Amygdala (tissue), 56 donors: ENCODE measurements at regions not wholly inside any gene's neighbourhood (a gene's known extent, or its start where the extent isn't known, plus 50 kb on each side); places are given as distances from the start of the nearest gene placed in this dataset.
"Not testable (repeated sequence)": the region's sequence is repeated elsewhere in the genome, so short reads cannot be mapped to it uniquely, and the experiment has no call there.

Source experiments
- DNase-seq, 56 donors: peaks; one replicate each; lab custom pipeline; 2025; lab: John Stamatoyannopoulos, UW

DNA sequence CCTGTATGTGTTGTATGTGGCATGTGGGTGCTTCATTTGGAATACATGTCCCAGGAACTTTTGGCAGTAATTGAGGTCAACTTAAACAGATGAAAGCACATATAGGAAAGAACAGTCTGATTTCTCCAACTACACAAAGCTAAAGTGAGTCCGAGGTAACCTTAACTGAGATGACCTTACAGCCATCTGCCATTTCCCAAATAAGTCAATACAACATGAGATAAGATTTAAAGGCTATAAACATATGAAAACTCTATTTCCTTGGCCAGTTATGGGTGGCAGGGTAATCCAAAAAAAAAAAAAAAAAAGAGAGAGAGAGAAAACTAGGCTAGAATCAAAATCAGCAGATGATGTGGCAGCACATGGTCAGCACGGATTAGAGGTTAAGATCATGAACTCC is 1068.3 kb downstream of the KHDRBS2 start:
- no peak for DNase-seq

GRCh38 chr6:61210549-61210948 is 1075.5 kb downstream of the KHDRBS2 start:
- no peak for DNase-seq

GRCh38 chr6:61203966-61204496 is 1082.0 kb downstream of the KHDRBS2 start:
- DNase-seq, result no peak

- DNase-seq, result no peak
These were observed 1085.6 kb downstream of the KHDRBS2 start for GRCh38 chr6:61200444-61200843.

GRCh38 chr6:61193771-61194170 is 1092.3 kb downstream of the KHDRBS2 start:
- DNase-seq, result no peak

DNA sequence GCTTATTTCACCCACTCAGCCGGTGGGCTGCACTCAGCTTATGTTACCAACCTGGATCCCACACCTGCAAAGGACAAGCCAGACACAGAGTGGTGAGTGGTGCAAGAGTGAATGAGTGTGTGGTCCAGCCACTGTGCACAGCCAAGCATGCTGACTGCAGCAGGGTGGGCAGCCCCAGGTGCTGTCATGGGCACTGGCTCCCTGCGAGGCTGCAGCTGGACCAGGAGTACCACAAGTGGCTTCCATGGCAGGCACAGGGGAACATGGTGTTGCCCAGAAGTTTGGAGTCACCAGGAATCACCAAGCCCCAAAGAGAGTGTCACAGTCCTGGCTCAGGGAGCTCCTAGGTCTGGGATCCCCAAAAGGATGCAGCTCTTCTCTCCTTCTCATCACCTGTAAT is 1093.4 kb downstream of the KHDRBS2 start:
- no peak for DNase-seq

DNA sequence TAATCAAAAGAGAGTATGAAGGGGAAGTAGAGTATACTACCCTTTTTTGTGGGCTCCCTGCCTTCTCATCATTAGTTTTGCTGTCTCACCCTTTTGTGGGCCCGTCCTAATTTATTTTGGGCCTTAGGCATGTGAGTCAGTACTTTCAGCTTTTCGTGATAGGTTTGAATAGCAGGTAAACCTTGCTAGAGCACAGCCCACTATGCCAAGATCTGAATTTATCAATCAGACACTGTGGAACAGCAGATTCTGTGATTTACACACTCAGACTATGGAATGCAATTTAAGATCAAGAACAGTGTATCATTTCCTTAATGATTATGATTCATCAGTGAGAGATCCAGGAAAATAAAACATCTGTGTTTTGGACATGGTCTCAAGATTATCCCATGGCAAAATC is 1117.1 kb downstream of the KHDRBS2 start:
- no peak for DNase-seq

DNA sequence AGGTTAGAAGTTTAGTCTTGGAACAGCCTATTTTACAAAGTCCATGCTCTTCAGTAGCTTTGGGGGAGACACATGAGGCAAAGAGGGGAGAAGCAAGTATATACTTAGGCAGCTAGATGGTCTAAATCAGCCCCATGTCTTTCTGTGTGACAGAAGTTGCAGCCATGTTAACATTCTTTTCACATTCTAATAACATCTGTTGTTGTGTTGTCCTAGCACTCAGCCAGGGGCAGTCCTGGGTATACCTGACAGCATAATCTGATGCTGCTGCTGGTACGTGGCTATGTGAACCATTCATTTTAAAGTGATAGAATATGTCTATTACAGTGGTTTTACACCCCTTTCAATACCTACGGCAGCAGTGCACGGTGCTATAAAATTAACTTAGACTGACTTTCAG is 1137.0 kb downstream of the KHDRBS2 start:
- not testable (repeated sequence) for DNase-seq

GRCh38 chr6:61142261-61142660 is 1143.8 kb downstream of the KHDRBS2 start:
- not testable (repeated sequence) for DNase-seq

DNA sequence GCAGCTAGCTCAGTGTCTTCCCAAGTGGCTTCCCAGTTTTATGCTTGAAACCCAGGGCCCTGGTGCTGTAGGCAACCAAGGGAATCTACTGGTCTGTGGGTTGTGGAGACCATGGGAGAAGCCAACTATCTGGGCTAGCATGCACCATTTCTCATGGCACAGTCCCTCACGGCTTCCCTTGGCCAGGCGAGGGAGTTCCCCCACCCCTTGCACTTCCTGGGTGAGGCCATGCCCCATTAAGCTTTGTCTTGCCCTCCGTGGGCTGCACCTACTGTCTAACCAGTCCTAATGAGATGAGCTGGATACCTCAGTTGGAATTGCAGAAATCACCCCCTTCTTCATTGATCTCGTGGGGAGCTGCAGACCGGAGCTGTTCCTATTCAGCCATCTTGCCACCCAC is 1152.0 kb downstream of the KHDRBS2 start:
- DNase-seq, result no peak

DNA sequence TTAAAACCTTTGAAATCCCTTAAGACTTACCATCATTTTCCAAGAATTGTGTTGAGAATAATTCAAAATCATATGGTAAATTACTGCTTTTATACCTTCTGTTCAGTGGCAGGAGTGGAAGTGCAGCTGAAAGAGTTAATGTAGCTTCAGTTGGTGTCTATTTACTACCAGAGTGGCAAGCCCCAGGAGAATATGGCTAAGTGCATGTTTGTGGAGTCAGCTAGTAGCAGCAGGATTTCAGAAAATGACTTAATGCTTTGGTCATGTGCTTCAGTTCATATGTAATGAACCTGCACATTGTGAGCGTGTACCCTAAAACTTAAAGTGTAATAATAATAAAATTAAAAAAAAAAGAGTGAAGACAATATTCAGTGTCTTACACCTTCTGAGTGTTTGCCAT is 1171.8 kb downstream of the KHDRBS2 start:
- DNase-seq, result not testable (repeated sequence)

DNA sequence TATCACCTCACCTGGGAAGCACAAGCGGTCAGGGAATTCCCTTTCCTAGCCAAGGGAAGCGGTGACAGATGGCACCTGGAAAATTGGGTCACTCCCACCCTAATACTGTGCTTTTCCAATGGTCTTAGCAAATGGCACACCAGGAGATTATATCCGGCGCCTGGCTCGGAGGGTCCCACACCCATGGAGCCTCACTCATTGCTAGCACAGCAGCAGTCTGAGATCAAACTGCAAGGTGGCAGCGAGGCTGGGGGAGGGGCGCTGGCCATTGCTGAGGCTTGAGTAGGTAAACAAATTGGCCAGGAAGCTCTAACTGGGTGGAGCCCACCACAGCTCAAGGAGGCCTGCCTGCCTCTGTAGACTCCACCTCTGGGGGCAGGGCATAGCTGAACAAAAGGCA is 1178.1 kb downstream of the KHDRBS2 start:
- DNase-seq, result not testable (repeated sequence)

GRCh38 chr6:61103660-61104059 is 1182.4 kb downstream of the KHDRBS2 start:
- peak in 6 of 56 donors; percentile 0 to 24 (median 8) for DNase-seq

DNA sequence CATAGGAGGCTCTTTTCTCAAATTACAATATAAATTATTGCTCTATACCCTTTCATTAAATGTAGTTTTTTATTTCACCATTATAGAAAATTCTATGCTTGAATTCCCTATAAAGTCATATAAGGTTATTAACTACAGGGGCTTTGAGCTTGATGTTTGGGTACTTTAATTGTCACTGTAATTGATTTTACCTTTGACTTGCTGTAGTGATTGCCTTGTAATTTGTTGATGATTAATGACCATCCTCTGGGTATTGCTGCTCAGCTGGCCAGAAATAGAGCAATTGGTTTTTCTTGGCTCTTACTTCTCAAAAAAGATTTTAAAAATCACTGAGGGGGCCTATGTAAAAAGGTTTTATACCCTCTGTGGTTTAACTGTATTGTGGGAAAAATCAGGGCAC is 1186.0 kb downstream of the KHDRBS2 start:
- DNase-seq, result no peak

DNA sequence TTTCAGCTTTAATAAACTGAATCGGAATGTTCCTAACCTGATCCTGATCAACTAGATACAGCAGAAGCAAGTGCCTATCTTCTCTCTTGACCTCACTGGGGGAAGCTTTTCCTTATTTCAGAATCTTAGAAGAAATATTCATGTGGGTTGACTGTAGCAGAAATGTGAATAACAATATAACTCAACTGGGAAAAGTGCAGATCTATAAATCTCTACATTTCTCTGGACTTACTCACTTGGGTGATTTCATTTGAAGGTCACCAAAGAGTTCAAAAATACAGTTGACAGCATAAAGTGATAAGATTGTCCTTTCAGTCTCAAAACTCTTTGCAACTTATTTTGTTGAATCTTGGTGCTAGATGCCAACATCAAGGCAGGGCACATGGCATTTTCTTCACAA is 1186.5 kb downstream of the KHDRBS2 start:
- DNase-seq, result not testable (repeated sequence)

- DNase-seq, result not testable (repeated sequence)
These were observed 1198.0 kb downstream of the KHDRBS2 start for GRCh38 chr6:61087986-61088385.

DNA sequence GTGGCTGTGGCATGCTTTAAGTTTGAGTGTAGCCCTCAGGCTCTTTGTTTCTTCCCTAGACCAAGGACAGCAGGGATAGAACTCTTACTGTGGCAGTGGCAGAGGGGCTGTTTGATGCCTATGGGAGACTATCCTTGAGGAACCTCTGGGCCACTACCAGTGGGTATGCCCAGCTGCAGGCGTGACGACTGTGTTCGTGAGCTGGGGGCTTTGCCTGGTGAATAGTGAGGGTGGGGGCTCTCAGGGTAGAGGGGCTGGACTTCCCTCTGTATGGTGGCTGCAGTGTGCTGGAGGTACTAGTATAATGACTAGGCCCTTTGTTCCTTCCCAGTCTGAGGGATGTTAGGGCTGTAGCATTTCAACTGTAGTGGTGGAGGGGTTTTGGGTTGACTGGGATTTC is 1242.0 kb downstream of the KHDRBS2 start:
- DNase-seq, result no peak
